T-cell (primary cell): ENCODE measurements at regions not wholly inside any gene's neighbourhood (a gene's known extent, or its start where the extent isn't known, plus 50 kb on each side); places are given as distances from the start of the nearest gene placed in this dataset.
"Not testable (repeated sequence)": the region's sequence is repeated elsewhere in the genome, so short reads cannot be mapped to it uniquely, and the experiment has no call there.

Experiments
- ATAC-seq, 4 experiments: fragments of 200-7000 bp in 3 of 4; fragments of 150-1000 bp in 1 of 4; cut with Tn5 transposase; replicated peaks in 1 of 4; 1 replicate in 3 of 4; 2 replicates in 1 of 4; pipeline ENCODE4 v1.10.0; 2021; ENCODE audit warnings: moderate library complexity in 3 of 4, mild to moderate bottlenecking in 2 of 4, moderate number of reproducible peaks in 1 of 4
- CTCF ChIA-PET, 2 donors: fragments of 300-600 bp; sonication (Branson Sonifier 250); formaldehyde crosslinking; loops; one replicate each; lab custom pipeline; 2022; ENCODE audit warnings: antibody characterized with exemption in 2 of 2; lab: Charles Lee
- POLR2A ChIA-PET, 2 donors: fragments of 300-600 bp; sonication (Branson Sonifier 250); formaldehyde crosslinking; loops; one replicate each; lab custom pipeline; 2022; ENCODE audit warnings: antibody characterized with exemption in 2 of 2; lab: Charles Lee
- DNase-seq, 35 experiments: peaks; one replicate each; pipeline versions ENCODE4 v3.0.0 to v3.0.0-alpha.2; 2013 to 2023
- H3K27ac ChIP-seq: one replicate; pipeline ENCODE4 v1.5.1; 2013; ENCODE audit warnings: low read length
- H3K27me3 ChIP-seq, 2 experiments: replicated peaks in 1 of 2; 1 replicate in 1 of 2; 2 replicates in 1 of 2; pipeline versions ENCODE4 v1.6.1 to v1.7.0; 2013; ENCODE audit warnings: low read length in 1 of 2, mixed read lengths in 1 of 2; ENCODE audit not compliant: control insufficient read depth in 2 of 2, insufficient read depth in 2 of 2; ENCODE audit errors: extremely low read depth in 1 of 2
- H3K36me3 ChIP-seq, 2 donors: 1 replicate in 1 of 2; 2 replicates in 1 of 2; pipeline versions ENCODE4 v1.6.1 to v1.7.0; 2013; ENCODE audit warnings: low read length in 1 of 2; ENCODE audit not compliant: control insufficient read depth in 2 of 2, insufficient read depth in 1 of 2; ENCODE audit errors: extremely low read depth in 1 of 2
- H3K4me1 ChIP-seq, 2 experiments: 1 replicate in 1 of 2; 2 replicates in 1 of 2; pipeline versions ENCODE4 v1.6.1 to v1.7.0; 2013; ENCODE audit warnings: low read length in 2 of 2, mixed read lengths in 1 of 2; ENCODE audit not compliant: insufficient read depth in 2 of 2, control insufficient read depth in 1 of 2; ENCODE audit errors: extremely low read depth in 1 of 2
- H3K4me3 ChIP-seq, 2 donors: 1 replicate in 1 of 2; 2 replicates in 1 of 2; pipeline versions ENCODE4 v1.5.1 to v1.7.0; 2013; ENCODE audit warnings: mild to moderate bottlenecking in 2 of 2, low read length in 1 of 2, moderate library complexity in 1 of 2; ENCODE audit not compliant: control insufficient read depth in 1 of 2; ENCODE audit errors: extremely low read depth in 1 of 2
- H3K9me3 ChIP-seq: 2 replicates; pipeline ENCODE4 v1.7.0; 2013
- H3K27ac Mint-ChIP-seq, 2 donors: one replicate each; pipeline ENCODE4 v1.8.0; 2020 to 2021; ENCODE audit warnings: mild to moderate bottlenecking in 2 of 2, mixed read lengths in 2 of 2
- H3K27me3 Mint-ChIP-seq, 2 donors: one replicate each; pipeline ENCODE4 v1.8.0; 2021 to 2022; ENCODE audit warnings: mixed read lengths in 2 of 2
- H3K36me3 Mint-ChIP-seq: one replicate; pipeline ENCODE4 v1.8.0; 2021; ENCODE audit warnings: mixed read lengths
- H3K4me1 Mint-ChIP-seq, 3 donors: one replicate each; pipeline ENCODE4 v1.8.0; 2020 to 2022; ENCODE audit warnings: mixed read lengths in 3 of 3, mild to moderate bottlenecking in 1 of 3
- H3K4me3 Mint-ChIP-seq, 3 donors: one replicate each; pipeline ENCODE4 v1.8.0; 2020 to 2022; ENCODE audit warnings: mild to moderate bottlenecking in 3 of 3, mixed read lengths in 3 of 3, moderate library complexity in 3 of 3
- H3K9me3 Mint-ChIP-seq, 3 donors: one replicate each; pipeline ENCODE4 v1.8.0; 2020 to 2022; ENCODE audit warnings: mixed read lengths in 3 of 3
- WGBS: methylation state at CpG from one replicate; pipeline ENCODE4 v1.1.5; 2013; ENCODE audit warnings: missing lambda C conversion rate; ENCODE audit not compliant: insufficient coverage; 5-methylcytosine and 5-hydroxymethylcytosine counted together

GRCh38 chr12:87556985-87557384 is 472.2 kb downstream of the C12orf50 start:
- POLR2A ChIA-PET, result no interaction called here
- H3K4me3 ChIP-seq, result no peak overlapping the region
- no peaks in the 10 kb centered on the region for H3K36me3 Mint-ChIP-seq
- H3K4me3 Mint-ChIP-seq, result no peak overlapping the region
- no peak overlapping the region for H3K27ac ChIP-seq
- no peaks in the 10 kb centered on the region for H3K27me3 Mint-ChIP-seq
- H3K4me1 ChIP-seq, result no peaks in the 10 kb centered on the region
- no peaks in the 10 kb centered on the region for H3K27me3 ChIP-seq
- peaks cover 7 to 19% (median 18%) of the 10 kb centered on the region in 3 donors for H3K9me3 Mint-ChIP-seq
- no peaks in the 10 kb centered on the region for H3K4me1 Mint-ChIP-seq
- WGBS, result 60% methylated on average over 1 of the region's 5 CpGs
- H3K9me3 ChIP-seq, result no peaks in the 10 kb centered on the region
- H3K36me3 ChIP-seq, result no peaks in the 10 kb centered on the region
- CTCF ChIA-PET, result no interaction called here
- DNase-seq (no peak), ATAC-seq (no peak)
- H3K27ac Mint-ChIP-seq, result no peak overlapping the region

GRCh38 chr12:87531213-87531612 is 498.0 kb downstream of the C12orf50 start:
- CTCF ChIA-PET, H3K4me3 ChIP-seq, H3K4me1 Mint-ChIP-seq, H3K9me3 ChIP-seq, POLR2A ChIA-PET, ATAC-seq, H3K27me3 Mint-ChIP-seq, H3K27ac ChIP-seq, H3K36me3 Mint-ChIP-seq, H3K27me3 ChIP-seq, H3K4me3 Mint-ChIP-seq, DNase-seq, H3K4me1 ChIP-seq, H3K27ac Mint-ChIP-seq, H3K36me3 ChIP-seq: not testable (repeated sequence)
- peaks cover 0 to 19% (median 13%) of the 10 kb centered on the region in 3 donors for H3K9me3 Mint-ChIP-seq
- 67% methylated on average over 2 of the region's 5 CpGs for WGBS

- Histone ChIP-seq H3K4me3 (no peak overlapping the region), H3K9me3 (no peaks in the 10 kb centered on the region), H3K36me3 (no peaks in the 10 kb centered on the region), H3K27me3 (no peaks in the 10 kb centered on the region), H3K4me1 (no peaks in the 10 kb centered on the region), H3K27ac (no peak overlapping the region)
- ChIA-PET CTCF (no interaction called here), POLR2A (no interaction called here)
- Mint-ChIP-seq H3K9me3 (peaks cover 3 to 20% (median 13%) of the 10 kb centered on the region in 3 donors), H3K27me3 (no peaks in the 10 kb centered on the region), H3K27ac (no peak overlapping the region), H3K4me1 (no peaks in the 10 kb centered on the region), H3K36me3 (no peaks in the 10 kb centered on the region), H3K4me3 (no peak overlapping the region)
- ATAC-seq (no peak), DNase-seq (no peak)
- no CpG with 5 or more reads among the region's 1 CpG for WGBS
These were observed 499.8 kb downstream of the C12orf50 start for GRCh38 chr12:87529413-87529812.

- Histone ChIP-seq H3K36me3 (no peaks in the 10 kb centered on the region), H3K27ac (no peak overlapping the region), H3K27me3 (no peaks in the 10 kb centered on the region), H3K4me3 (no peak overlapping the region), H3K9me3 (no peaks in the 10 kb centered on the region), H3K4me1 (no peaks in the 10 kb centered on the region)
- ATAC-seq (no peak), DNase-seq (no peak)
- POLR2A ChIA-PET, result no interaction called here
- no peaks in the 10 kb centered on the region for H3K4me1 Mint-ChIP-seq
- CTCF ChIA-PET, result no interaction called here
- no peaks in the 10 kb centered on the region for H3K36me3 Mint-ChIP-seq
- H3K9me3 Mint-ChIP-seq, result peaks cover 8 to 13% (median 8%) of the 10 kb centered on the region in 3 donors
- no peak overlapping the region for H3K4me3 Mint-ChIP-seq
- WGBS, result no CpG with 5 or more reads among the region's 2 CpGs
- H3K27ac Mint-ChIP-seq, result no peak overlapping the region
- H3K27me3 Mint-ChIP-seq, result no peaks in the 10 kb centered on the region
These were observed 508.2 kb downstream of the C12orf50 start for GRCh38 chr12:87520968-87521367.

- H3K4me1 ChIP-seq, result no peaks in the 10 kb centered on the region
- ChIA-PET POLR2A (no interaction called here), CTCF (no interaction called here)
- H3K9me3 ChIP-seq, result no peaks in the 10 kb centered on the region
- DNase-seq (no peak), ATAC-seq (no peak)
- no peaks in the 10 kb centered on the region for H3K36me3 ChIP-seq
- no peak overlapping the region for H3K4me3 ChIP-seq
- H3K27ac ChIP-seq, result no peak overlapping the region
- WGBS, result no CpG with 5 or more reads among the region's 1 CpG
- no peak overlapping the region for H3K4me3 Mint-ChIP-seq
- H3K9me3 Mint-ChIP-seq, result peaks cover 3 to 16% (median 6%) of the 10 kb centered on the region in 3 donors
- H3K27ac Mint-ChIP-seq, result no peak overlapping the region
- H3K36me3 Mint-ChIP-seq, result no peaks in the 10 kb centered on the region
- no peaks in the 10 kb centered on the region for H3K27me3 ChIP-seq
- H3K4me1 Mint-ChIP-seq, result no peaks in the 10 kb centered on the region
- no peaks in the 10 kb centered on the region for H3K27me3 Mint-ChIP-seq
These were observed 510.7 kb downstream of the C12orf50 start for GRCh38 chr12:87518481-87518880.

GRCh38 chr12:87518036-87518435 is 511.2 kb downstream of the C12orf50 start:
- no peak overlapping the region for H3K4me3 ChIP-seq
- H3K4me1 Mint-ChIP-seq, result no peaks in the 10 kb centered on the region
- H3K4me3 Mint-ChIP-seq, result no peak overlapping the region
- ATAC-seq (no peak), DNase-seq (no peak)
- H3K36me3 Mint-ChIP-seq, result no peaks in the 10 kb centered on the region
- no peaks in the 10 kb centered on the region for H3K9me3 ChIP-seq
- H3K27me3 Mint-ChIP-seq, result no peaks in the 10 kb centered on the region
- no peak overlapping the region for H3K27ac Mint-ChIP-seq
- H3K9me3 Mint-ChIP-seq, result peaks cover 0 to 16% (median 3%) of the 10 kb centered on the region in 3 donors
- ChIA-PET CTCF (no interaction called here), POLR2A (no interaction called here)
- WGBS, result no CpG with 5 or more reads among the region's 1 CpG
- H3K4me1 ChIP-seq, result no peaks in the 10 kb centered on the region
- H3K27me3 ChIP-seq, result no peaks in the 10 kb centered on the region
- no peak overlapping the region for H3K27ac ChIP-seq
- no peaks in the 10 kb centered on the region for H3K36me3 ChIP-seq
